ENCODE measurements at regions not wholly inside any gene's neighbourhood (a gene's known extent, or its start where the extent isn't known, plus 50 kb on each side); places are given as distances from the start of the nearest gene placed in this dataset.

DNA sequence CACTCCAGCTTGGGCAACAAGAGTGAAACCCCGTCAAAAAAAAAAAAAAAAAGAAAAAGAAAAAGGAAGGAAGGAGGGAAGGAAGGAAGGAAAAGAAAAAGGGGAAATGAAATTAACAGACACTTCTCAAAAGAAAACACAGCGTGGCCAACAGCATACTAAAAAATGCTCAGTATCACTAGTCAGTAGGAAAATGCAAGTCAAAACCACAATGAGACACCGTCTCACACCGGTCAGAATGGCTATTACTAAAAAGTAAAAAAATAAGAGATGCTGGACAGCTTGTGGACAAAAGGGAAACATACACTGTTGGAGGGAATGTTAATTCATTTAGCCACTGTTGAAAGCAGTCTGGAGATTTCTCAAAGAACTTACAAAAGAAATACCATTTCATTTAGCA lies 369.5 kb upstream of the BRINP3 start:
- no peak overlapping the region for H3K27ac ChIP-seq (ENCODE audit: low read depth, low read length)
- H3K4me3 ChIP-seq (ENCODE audit: low read depth, low read length) = no peak overlapping the region
- H3K9me3 ChIP-seq (ENCODE audit: control insufficient read depth, insufficient read depth, low read length) = no peaks in the 10 kb centered on the region
- TF ChIP-seq, protein P1, sequence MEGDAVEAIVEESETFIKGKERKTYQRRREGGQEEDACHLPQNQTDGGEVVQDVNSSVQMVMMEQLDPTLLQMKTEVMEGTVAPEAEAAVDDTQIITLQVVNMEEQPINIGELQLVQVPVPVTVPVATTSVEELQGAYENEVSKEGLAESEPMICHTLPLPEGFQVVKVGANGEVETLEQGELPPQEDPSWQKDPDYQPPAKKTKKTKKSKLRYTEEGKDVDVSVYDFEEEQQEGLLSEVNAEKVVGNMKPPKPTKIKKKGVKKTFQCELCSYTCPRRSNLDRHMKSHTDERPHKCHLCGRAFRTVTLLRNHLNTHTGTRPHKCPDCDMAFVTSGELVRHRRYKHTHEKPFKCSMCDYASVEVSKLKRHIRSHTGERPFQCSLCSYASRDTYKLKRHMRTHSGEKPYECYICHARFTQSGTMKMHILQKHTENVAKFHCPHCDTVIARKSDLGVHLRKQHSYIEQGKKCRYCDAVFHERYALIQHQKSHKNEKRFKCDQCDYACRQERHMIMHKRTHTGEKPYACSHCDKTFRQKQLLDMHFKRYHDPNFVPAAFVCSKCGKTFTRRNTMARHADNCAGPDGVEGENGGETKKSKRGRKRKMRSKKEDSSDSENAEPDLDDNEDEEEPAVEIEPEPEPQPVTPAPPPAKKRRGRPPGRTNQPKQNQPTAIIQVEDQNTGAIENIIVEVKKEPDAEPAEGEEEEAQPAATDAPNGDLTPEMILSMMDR (IDR thresholded peaks at IDR 0.05; ENCODE audit: low read depth, low read length) = no peak
- DNase-seq (ENCODE audit: low read depth, low spot score) = no peak
- POLR2A ChIA-PET = no interaction called here
- CTCF ChIA-PET = no interaction called here
- H3K27me3 ChIP-seq (ENCODE audit: control insufficient read depth, insufficient read depth, low read length) = no peaks in the 10 kb centered on the region

GRCh38 chr1:190849346-190849745 lies 371.7 kb upstream of the BRINP3 start:
- Histone ChIP-seq H3K27me3 (ENCODE audit: control insufficient read depth, insufficient read depth, low read length) (no peaks in the 10 kb centered on the region), H3K4me3 (ENCODE audit: low read depth, low read length) (no peak overlapping the region), H3K27ac (ENCODE audit: low read depth, low read length) (no peak overlapping the region), H3K9me3 (ENCODE audit: control insufficient read depth, insufficient read depth, low read length) (no peaks in the 10 kb centered on the region)
- DNase-seq (ENCODE audit: low read depth, low spot score) = no peak
- TF ChIP-seq, protein P1 (IDR thresholded peaks at IDR 0.05; ENCODE audit: low read depth, low read length) = no peak
- ChIA-PET POLR2A (no interaction called here), CTCF (no interaction called here)

DNA sequence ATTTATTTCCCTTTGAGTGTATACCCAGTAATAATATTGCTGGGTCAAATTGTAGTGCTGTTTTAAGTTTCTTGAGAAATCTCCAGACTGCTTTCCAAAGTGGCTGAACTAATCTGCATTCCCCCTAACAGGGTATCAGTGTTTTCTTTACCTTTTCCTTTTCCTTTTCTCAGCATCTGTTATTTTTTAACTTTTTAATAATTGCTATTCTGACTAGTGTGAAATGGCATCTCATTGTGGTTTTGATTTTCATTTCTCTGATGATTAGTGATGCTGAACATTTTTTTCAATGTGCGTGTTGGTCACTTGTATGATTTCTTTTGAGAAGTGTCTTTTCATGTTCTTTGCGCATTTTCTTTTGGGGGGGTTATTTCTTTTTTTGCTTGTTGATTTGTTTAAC lies 374.9 kb upstream of the BRINP3 start:
- TF ChIP-seq, protein P1 (IDR thresholded peaks at IDR 0.05; ENCODE audit: low read depth, low read length) = no peak
- ChIA-PET CTCF (no interaction called here), POLR2A (no interaction called here)
- no peak for DNase-seq (ENCODE audit: low read depth, low spot score)
- Histone ChIP-seq H3K4me3 (ENCODE audit: low read depth, low read length) (no peak overlapping the region), H3K27ac (ENCODE audit: low read depth, low read length) (no peak overlapping the region), H3K27me3 (ENCODE audit: control insufficient read depth, insufficient read depth, low read length) (no peaks in the 10 kb centered on the region), H3K9me3 (ENCODE audit: control insufficient read depth, insufficient read depth, low read length) (no peaks in the 10 kb centered on the region)

- POLR2A ChIA-PET = no interaction called here
- DNase-seq (ENCODE audit: low read depth, low spot score) = no peak
- no peak overlapping the region for H3K27ac ChIP-seq (ENCODE audit: low read depth, low read length)
- TF ChIP-seq, protein P1 (IDR thresholded peaks at IDR 0.05; ENCODE audit: low read depth, low read length) = no peak
- no peaks in the 10 kb centered on the region for H3K27me3 ChIP-seq (ENCODE audit: control insufficient read depth, insufficient read depth, low read length)
- no peak overlapping the region for H3K4me3 ChIP-seq (ENCODE audit: low read depth, low read length)
- no peaks in the 10 kb centered on the region for H3K9me3 ChIP-seq (ENCODE audit: control insufficient read depth, insufficient read depth, low read length)
- CTCF ChIA-PET = no interaction called here
Measured at GRCh38 chr1:190858140-190858539, 380.5 kb upstream of the BRINP3 start.

DNA sequence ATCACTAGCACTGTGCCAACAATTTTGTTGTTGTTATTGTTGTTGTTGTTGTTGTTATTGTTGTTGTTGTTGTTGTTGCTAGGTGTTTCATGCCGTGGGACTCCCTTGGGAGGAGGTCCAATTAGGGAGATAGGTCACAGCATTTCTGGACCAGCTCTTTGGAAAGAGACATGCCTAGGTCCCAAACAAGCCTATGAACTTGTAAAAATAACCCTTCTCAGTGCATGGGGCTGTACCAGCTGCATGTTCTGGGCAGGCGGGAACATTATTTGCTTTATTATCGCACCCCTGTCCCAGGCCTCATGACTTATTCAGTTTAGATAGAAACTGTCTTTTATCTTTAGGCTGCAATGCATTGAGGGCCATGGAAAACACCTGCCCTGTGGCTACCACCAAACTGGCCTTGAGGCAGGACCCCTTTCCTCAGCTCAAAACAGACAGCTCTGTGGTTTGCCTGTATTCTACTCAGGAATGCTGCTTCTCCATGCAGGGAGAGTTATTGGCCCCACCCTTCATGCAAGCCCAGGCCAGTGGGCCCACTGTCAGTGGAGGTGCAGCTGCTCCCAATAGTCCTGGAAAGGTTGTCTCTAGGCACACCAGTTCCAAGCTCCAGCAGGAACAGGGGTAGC lies 386.5 kb upstream of the BRINP3 start:
- Histone ChIP-seq H3K9me3 (ENCODE audit: control insufficient read depth, insufficient read depth, low read length) (no peaks in the 10 kb centered on the region), H3K4me3 (ENCODE audit: low read depth, low read length) (no peak overlapping the region), H3K27me3 (ENCODE audit: control insufficient read depth, insufficient read depth, low read length) (no peaks in the 10 kb centered on the region), H3K27ac (ENCODE audit: low read depth, low read length) (no peak overlapping the region)
- DNase-seq (ENCODE audit: low read depth, low spot score) = no peak
- TF ChIP-seq, protein P1 (IDR thresholded peaks at IDR 0.05; ENCODE audit: low read depth, low read length) = no peak
- ChIA-PET CTCF (no interaction called here), POLR2A (no interaction called here)
